ENCODE measurements at regions not wholly inside any gene's neighbourhood (a gene's known extent, or its start where the extent isn't known, plus 50 kb on each side); places are given as distances from the start of the nearest gene placed in this dataset.

DNA sequence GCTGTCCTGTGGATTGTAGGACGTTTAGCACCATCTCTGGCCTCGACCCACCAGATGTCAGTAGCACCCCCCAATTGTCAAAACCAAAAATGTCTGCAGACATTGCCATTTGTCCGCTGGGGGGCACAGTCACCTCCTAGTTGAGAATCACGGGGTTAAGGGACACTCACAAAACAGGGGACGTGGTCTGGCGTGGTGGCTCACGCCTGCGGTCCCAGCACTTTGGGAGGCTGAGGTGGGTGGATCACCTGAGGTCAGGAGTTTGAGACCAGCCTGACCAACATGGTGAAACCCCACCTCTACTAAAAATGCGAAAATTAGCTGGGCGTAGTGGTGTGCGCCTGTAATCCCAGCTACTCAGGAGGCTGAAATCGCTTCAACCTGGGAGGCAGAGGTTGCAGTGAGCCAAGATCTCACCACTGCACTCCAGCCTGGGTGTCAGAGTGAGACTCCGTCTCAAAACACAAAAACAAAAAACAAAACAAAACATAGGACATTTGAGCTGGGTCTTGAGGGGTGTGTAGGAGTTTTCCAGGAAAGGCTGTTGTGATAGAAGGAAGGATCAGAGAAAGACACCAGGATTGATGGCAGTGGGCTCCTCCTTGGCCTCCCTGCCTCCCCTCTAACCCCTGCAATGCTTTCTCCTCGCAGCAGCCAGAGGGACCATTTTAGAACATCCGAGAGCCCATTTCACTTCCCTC lies 171.8 kb upstream of the GSE1 start (continued):
- TF ChIP-seq, protein P1, sequence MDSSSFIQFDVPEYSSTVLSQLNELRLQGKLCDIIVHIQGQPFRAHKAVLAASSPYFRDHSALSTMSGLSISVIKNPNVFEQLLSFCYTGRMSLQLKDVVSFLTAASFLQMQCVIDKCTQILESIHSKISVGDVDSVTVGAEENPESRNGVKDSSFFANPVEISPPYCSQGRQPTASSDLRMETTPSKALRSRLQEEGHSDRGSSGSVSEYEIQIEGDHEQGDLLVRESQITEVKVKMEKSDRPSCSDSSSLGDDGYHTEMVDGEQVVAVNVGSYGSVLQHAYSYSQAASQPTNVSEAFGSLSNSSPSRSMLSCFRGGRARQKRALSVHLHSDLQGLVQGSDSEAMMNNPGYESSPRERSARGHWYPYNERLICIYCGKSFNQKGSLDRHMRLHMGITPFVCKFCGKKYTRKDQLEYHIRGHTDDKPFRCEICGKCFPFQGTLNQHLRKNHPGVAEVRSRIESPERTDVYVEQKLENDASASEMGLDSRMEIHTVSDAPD (CRISPR knock-in tag; IDR thresholded peaks at IDR 0.05): no peak
- TF ChIP-seq ZSCAN25 (CRISPR knock-in tag; IDR thresholded peaks at IDR 0.05): 0 out of 2 replicates have a peak, but pooled peaks have one; percentile 30
- TF ChIP-seq KMT2A (CRISPR knock-in tag; IDR thresholded peaks at IDR 0.05): no peak
- TF ChIP-seq MBD4 (IDR thresholded peaks at IDR 0.05; ENCODE audit: borderline replicate concordance, low read length): no peak
- TF ChIP-seq, protein P2, sequence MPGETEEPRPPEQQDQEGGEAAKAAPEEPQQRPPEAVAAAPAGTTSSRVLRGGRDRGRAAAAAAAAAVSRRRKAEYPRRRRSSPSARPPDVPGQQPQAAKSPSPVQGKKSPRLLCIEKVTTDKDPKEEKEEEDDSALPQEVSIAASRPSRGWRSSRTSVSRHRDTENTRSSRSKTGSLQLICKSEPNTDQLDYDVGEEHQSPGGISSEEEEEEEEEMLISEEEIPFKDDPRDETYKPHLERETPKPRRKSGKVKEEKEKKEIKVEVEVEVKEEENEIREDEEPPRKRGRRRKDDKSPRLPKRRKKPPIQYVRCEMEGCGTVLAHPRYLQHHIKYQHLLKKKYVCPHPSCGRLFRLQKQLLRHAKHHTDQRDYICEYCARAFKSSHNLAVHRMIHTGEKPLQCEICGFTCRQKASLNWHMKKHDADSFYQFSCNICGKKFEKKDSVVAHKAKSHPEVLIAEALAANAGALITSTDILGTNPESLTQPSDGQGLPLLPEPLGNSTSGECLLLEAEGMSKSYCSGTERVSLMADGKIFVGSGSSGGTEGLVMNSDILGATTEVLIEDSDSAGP (CRISPR knock-in tag; IDR thresholded peaks at IDR 0.05; ENCODE audit: borderline replicate concordance): peak; percentile 51
- TF ChIP-seq ZNF567 (CRISPR knock-in tag; IDR thresholded peaks at IDR 0.05; ENCODE audit: borderline replicate concordance): 0 out of 2 replicates have a peak, but pooled peaks have one; percentile 31
- TF ChIP-seq U2AF2 (IDR thresholded peaks at IDR 0.05; ENCODE audit: low read depth, low read length): no peak
- no peak for TF ChIP-seq ZNF558 (CRISPR knock-in tag; IDR thresholded peaks at IDR 0.05; ENCODE audit: borderline replicate concordance)
- TF ChIP-seq, protein P3, sequence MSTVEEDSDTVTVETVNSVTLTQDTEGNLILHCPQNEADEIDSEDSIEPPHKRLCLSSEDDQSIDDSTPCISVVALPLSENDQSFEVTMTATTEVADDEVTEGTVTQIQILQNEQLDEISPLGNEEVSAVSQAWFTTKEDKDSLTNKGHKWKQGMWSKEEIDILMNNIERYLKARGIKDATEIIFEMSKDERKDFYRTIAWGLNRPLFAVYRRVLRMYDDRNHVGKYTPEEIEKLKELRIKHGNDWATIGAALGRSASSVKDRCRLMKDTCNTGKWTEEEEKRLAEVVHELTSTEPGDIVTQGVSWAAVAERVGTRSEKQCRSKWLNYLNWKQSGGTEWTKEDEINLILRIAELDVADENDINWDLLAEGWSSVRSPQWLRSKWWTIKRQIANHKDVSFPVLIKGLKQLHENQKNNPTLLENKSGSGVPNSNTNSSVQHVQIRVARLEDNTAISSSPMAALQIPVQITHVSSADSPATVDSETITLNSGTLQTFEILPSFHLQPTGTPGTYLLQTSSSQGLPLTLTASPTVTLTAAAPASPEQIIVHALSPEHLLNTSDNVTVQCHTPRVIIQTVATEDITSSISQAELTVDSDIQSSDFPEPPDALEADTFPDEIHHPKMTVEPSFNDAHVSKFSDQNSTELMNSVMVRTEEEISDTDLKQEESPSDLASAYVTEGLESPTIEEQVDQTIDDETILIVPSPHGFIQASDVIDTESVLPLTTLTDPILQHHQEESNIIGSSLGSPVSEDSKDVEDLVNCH (CRISPR knock-in tag; IDR thresholded peaks at IDR 0.05): no peak
- TF ChIP-seq ZBTB1 (CRISPR knock-in tag; IDR thresholded peaks at IDR 0.05; ENCODE audit: borderline replicate concordance): no peak
- no peak for TF ChIP-seq ARID5B (CRISPR knock-in tag; IDR thresholded peaks at IDR 0.05)
